ENCODE measurements at regions not wholly inside any gene's neighbourhood (a gene's known extent, or its start where the extent isn't known, plus 50 kb on each side); places are given as distances from the start of the nearest gene placed in this dataset.

- no peak for TF ChIP-seq POLR2A (IDR thresholded peaks at IDR 0.05)
- no peak for TF ChIP-seq CTCF (IDR thresholded peaks at IDR 0.05)
- TF ChIP-seq POLR2AphosphoS5 (IDR thresholded peaks at IDR 0.05): no peak
- no peak for TF ChIP-seq EP300 (IDR thresholded peaks at IDR 0.05)
Observed at GRCh38 chr3:162701211-162701610, 1204.6 kb downstream of the OTOL1 start.

Data from upper lobe of left lung (tissue), 4 donors.